Putamen (tissue), 1 donor: ENCODE measurements at regions not wholly inside any gene's neighbourhood (a gene's known extent, or its start where the extent isn't known, plus 50 kb on each side); places are given as distances from the start of the nearest gene placed in this dataset.
"Not testable (repeated sequence)": the region's sequence is repeated elsewhere in the genome, so short reads cannot be mapped to it uniquely, and the experiment has no call there.

Experiments
- DNase-seq: peaks from one replicate; pipeline ENCODE4 v3.0.0-alpha.2; 2016; ENCODE audit warnings: low spot score

DNA sequence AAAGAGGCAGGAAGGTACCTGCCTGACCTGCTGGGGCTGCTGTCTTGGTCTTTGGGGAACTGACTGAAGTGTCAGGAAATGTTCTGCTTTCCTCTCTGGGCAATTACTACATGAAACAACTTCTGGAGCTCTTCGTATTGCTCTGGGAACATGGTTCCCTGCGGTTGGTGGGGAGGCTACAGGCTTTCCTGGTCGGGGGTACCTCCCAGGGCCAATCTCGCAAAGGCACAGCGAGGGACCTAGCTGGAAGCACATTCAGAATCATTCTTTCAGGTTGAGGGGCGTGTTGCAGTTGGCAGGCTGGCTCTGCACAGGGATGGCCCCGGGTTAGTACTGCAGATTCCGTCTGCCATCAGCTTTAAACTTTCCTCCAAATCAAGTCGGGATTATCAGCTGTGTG, 88.9 kb upstream of the RANBP3L start:
- DNase-seq: no peak

- no peak for DNase-seq
Observed at GRCh38 chr5:36392186-36392585, 90.5 kb upstream of the RANBP3L start.

DNA sequence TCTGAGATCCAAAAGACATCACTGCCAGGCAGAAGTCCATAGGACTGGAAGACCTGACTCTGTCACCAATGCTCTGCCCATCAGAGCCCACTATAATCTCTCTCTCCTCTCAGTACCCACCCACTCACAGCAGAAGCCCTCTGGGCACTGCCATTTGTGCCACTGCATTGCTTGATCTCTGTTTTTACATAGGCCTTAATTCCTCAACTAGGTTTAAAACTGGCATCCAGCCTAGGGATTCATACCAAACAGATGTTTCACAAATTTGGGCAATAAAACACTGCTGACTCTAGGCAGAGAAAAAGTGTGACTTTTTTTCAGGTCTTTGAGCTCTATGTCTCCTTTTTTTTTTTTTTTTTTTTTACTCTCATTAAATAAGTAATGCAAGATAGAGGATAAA, 91.1 kb upstream of the RANBP3L start:
- no peak for DNase-seq

- DNase-seq: no peak
Observed at GRCh38 chr5:36393656-36394428, 92.1 kb upstream of the RANBP3L start.

- DNase-seq: no peak
Observed at GRCh38 chr5:36395260-36395659, 93.6 kb upstream of the RANBP3L start.

- not testable (repeated sequence) for DNase-seq
Observed at GRCh38 chr5:36395947-36396346, 94.2 kb upstream of the RANBP3L start.

DNA sequence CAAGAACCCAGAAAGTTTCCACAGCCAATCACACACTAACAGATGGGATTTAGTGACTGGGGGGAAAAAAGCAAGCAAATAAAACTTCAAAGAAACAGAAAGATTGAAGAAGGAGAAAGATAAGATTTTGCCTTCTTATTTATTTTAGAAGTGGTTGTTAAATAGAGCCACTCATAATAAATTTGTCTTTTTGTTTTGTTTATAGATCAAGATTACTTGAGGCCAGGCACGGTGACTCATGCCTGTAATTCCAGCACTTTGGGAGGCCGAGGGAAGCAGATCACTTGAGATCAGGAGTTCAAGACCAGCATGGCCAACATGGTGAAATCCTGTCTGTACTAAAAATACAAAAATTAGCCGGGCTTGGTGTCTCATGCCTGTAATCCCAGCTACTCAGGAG, 94.9 kb upstream of the RANBP3L start:
- DNase-seq: no peak

GRCh38 chr5:36397901-36398536, 96.3 kb upstream of the RANBP3L start:
- no peak for DNase-seq

GRCh38 chr5:36402512-36402906, 100.8 kb upstream of the RANBP3L start:
- no peak for DNase-seq

- peak; percentile 10 for DNase-seq
Observed at GRCh38 chr5:36403632-36404311, 102.1 kb upstream of the RANBP3L start.

- DNase-seq: no peak
Observed at GRCh38 chr5:36406023-36406422, 104.3 kb upstream of the RANBP3L start.

- no peak for DNase-seq
Observed at GRCh38 chr5:36407396-36407795, 105.7 kb upstream of the RANBP3L start.

DNA sequence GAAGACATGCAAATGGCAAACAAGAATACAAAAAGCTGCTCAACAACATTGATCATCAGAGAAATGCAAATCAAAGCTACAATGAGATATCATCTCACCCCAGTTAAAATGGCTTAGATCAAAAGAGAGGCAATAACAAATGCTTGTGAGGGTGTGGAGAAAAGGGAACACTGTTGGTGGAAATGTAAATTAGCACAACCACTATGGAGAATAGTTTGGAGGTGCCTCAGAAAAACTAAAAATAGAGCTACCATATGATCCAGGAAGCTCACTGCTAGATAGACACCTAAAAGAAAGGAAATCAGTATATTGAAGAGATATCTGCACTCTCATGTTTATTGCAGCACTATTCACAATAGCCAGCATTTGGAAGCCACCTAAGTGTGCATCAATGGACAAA, 108.0 kb upstream of the RANBP3L start:
- not testable (repeated sequence) for DNase-seq

- not testable (repeated sequence) for DNase-seq
Observed at GRCh38 chr5:36410672-36411071, 109.0 kb upstream of the RANBP3L start.

DNA sequence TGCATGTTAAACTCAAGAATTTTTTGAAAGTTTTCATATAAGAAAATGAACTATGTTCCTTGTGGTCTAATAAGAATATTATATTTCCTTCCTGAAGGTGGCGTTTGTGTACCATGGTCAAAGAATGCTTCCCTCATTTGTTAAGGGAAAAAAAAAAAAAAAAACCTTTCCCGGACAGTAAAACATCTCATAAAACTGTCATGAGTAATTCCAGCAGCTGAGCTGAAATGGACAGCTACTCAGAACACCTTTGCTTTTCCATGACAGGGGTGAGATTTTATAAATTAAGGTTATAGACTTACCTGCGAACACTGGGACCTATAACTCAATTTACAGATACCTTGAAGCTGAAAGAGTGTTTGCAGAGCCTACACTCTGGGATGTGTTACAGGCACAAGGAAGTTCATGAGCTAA, 113.2 kb upstream of the RANBP3L start:
- DNase-seq: peak; percentile 22

DNA sequence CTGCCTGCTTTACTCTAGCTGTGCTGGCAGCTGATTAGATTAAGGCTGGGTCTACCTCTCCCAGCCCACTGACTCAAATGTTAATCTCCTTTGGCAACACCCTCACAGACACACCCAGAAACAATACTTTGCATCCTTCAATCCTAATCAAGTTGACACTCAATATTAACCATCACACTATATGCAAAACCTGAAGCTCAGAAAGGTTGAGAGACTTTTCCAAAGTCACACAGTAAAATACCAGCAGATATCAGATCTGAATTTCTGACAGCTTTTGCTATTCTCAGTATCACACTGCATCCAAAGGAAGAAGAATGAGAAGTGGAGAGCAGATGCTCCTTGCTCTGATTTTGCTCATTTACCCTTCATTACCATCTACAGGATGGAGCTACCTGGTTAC, 114.9 kb upstream of the RANBP3L start:
- DNase-seq: no peak

DNA sequence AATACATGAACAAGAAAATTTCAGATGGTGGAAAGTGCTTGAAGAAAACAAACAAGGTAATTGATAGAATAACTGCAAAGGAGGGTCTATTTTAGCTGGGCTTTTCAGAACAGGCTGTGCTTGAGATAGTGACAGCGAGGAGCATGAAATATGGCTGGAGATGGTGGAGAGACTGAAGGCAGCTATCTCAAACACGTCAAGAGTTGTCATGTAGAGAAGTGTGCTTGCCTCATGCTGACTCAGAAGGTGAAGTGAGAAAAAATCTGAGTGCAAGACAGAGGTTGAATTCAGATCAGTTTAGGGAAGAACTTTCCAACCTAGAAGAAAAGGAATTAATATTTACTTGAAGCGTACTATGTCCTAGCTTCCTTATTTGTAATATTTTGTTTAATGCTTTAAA, 115.5 kb upstream of the RANBP3L start:
- no peak for DNase-seq

- DNase-seq: no peak
Observed at GRCh38 chr5:36417668-36418067, 116.0 kb upstream of the RANBP3L start.

DNA sequence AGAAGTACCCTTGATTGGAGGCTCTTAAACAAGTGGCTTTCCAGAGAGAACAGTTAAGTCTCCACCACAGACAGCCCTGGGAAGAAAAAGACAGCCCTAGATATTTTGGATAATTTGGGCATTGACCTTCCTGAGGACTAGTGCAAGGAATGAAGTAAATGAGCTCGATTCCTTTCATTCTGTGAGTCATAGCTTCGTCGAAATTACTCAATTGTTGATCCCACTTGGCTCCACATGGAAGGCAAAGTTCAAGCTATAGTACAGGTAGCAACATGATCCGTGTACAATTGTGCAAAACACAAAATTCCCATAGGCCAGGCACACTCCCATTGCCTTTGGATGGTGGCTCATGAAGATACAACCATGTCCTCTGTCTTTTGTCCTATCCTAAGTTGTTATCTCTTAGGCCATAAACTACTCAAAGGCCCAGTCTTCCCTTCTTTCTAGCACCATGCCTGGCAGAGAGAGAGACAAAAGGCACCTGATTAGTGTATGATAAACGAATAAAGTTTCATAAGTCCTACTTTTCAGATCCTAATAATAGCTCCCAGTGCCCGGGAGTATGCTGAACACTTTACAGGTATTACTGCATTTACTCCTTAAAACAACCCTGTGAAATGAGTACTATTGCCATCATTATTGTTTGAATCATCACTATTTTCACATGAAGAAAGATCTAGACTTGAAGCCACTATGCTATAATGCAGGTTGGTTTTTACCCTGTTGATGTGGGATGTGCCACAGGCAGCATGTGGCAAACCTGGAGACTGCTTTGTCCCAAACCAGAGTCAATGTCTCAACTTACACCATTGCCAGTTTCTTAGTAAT, 116.7 kb upstream of the RANBP3L start:
- no peak for DNase-seq

- no peak for DNase-seq
Observed at GRCh38 chr5:36421256-36421655, 119.6 kb upstream of the RANBP3L start.

DNA sequence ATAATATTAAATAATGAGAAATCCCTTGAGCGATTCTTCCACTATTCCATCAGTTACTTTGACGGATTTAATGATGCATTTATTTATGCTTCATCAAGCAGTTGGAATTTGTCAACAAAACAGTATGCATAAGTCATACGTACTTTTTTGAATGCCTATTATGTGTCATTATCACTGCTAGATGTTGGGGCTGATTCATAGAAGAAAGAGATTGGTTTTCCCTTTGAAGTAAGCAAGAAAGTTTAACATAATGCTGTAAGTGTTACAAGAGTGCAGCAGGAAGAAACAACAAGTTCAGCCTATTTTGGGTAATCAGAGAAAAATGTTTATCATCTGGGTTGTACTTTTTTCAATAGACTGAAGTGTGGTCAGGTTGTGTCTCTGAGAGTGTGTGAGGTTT, 121.2 kb upstream of the RANBP3L start:
- DNase-seq: no peak

DNA sequence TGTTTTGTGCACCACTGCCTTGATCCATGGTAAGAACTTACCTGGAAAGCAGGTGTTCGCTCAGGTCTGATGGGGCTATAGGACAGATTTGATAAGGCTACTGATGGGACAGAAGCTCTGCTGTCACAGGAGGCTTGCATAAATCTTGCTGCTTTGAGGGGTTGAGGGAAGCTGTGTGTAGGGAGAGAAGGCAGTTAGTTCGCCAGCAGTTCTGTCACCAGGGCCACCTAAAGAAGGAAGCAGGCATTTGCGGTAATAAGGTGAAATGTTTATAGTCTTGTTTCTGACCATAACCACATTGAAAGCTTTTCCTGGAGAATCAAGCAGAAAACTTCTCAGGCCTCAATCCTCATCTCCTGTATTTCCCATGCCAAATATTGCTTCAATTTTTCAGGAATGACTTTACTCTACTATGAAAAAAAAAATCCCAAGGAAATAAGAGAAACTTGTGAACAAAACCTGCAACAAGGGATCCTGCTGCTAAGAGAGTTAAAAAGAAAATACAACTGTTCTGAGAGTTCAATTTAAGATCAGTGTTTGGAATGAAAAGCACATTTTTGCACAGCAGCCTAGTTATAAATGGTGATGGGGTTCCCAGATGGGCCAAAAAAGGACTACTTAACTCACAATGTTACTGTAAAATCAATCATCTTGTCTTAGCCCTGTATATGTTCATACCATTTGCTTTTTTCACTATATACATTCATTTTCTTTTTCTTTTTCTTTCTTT, 122.0 kb upstream of the RANBP3L start:
- no peak for DNase-seq
